ENCODE measurements at regions not wholly inside any gene's neighbourhood (a gene's known extent, or its start where the extent isn't known, plus 50 kb on each side); places are given as distances from the start of the nearest gene placed in this dataset.
"Not testable (repeated sequence)": the region's sequence is repeated elsewhere in the genome, so short reads cannot be mapped to it uniquely, and the experiment has no call there.

DNA sequence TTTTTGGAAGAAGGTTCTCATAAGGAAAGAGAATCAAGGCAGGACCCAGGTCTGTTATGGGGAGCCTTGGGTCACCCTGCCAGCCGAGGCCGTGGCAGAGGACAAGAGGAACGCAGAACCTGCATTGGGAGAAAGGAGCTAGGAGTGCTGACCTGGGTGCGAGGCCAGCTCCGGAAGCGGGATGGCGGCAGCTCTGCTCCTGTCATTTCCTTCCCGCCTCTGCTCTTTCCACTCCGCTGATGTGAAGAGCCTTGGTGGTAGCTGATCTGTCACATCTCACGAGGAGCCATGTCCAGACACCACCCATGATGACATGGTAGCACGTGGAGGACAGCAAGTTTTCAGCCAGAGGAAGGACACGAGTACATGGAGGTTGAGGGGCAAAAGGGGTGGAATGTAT is 109.5 kb upstream of the COL5A1 start:
- intact Hi-C loops (cut with DNase I), result no loop called here
- no peaks in the 10 kb centered on the region for H3K9me3 ChIP-seq (replicated peaks in 1 of 3)
- H3K27ac ChIP-seq, result no peak overlapping the region
- DNase-seq, result no peak
- no peak overlapping the region for H3K4me3 ChIP-seq
- TF ChIP-seq, protein P1, sequence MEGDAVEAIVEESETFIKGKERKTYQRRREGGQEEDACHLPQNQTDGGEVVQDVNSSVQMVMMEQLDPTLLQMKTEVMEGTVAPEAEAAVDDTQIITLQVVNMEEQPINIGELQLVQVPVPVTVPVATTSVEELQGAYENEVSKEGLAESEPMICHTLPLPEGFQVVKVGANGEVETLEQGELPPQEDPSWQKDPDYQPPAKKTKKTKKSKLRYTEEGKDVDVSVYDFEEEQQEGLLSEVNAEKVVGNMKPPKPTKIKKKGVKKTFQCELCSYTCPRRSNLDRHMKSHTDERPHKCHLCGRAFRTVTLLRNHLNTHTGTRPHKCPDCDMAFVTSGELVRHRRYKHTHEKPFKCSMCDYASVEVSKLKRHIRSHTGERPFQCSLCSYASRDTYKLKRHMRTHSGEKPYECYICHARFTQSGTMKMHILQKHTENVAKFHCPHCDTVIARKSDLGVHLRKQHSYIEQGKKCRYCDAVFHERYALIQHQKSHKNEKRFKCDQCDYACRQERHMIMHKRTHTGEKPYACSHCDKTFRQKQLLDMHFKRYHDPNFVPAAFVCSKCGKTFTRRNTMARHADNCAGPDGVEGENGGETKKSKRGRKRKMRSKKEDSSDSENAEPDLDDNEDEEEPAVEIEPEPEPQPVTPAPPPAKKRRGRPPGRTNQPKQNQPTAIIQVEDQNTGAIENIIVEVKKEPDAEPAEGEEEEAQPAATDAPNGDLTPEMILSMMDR (IDR thresholded peaks at IDR 0.05), result no peak
- TF ChIP-seq POLR2A (IDR thresholded peaks at IDR 0.05), result no peak
- H3K36me3 ChIP-seq (replicated peaks in 1 of 2), result no peaks in the 10 kb centered on the region
- H3K4me1 ChIP-seq (replicated peaks in 1 of 2), result no peaks in the 10 kb centered on the region
- WGBS, 4 donors, result 88 to 98% (median 93%) methylated on average over 12 of the region's 12 CpGs
- peaks cover 5% of the 10 kb centered on the region for H3K27me3 ChIP-seq

DNA sequence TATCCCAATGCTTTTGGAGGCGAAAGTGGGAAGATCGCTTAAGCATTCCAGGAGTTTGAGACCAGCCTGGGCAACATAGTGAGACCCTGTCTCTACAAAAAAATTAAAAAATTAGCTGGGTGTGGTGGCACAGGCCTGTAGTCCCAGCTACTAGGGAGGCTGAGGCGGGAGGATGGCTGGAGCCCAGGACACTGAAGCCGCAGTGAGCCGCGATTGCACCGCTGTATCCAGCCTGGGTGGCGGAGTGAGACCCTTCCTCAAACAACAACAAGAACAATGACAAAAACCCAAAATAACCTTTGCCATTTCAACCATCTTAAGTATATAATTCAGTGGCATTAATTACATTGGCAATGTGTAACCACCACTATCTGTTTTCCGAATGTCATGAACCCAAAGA is 108.9 kb upstream of the COL5A1 start:
- H3K9me3 ChIP-seq (replicated peaks in 1 of 3); H3K4me3 ChIP-seq; H3K4me1 ChIP-seq (replicated peaks in 1 of 2); H3K36me3 ChIP-seq (replicated peaks in 1 of 2); H3K27me3 ChIP-seq; H3K27ac ChIP-seq; intact Hi-C loops (cut with DNase I); DNase-seq: not testable (repeated sequence)
- 91 to 97% (median 96%) methylated on average over 9 of the region's 9 CpGs for WGBS, 4 donors

DNA sequence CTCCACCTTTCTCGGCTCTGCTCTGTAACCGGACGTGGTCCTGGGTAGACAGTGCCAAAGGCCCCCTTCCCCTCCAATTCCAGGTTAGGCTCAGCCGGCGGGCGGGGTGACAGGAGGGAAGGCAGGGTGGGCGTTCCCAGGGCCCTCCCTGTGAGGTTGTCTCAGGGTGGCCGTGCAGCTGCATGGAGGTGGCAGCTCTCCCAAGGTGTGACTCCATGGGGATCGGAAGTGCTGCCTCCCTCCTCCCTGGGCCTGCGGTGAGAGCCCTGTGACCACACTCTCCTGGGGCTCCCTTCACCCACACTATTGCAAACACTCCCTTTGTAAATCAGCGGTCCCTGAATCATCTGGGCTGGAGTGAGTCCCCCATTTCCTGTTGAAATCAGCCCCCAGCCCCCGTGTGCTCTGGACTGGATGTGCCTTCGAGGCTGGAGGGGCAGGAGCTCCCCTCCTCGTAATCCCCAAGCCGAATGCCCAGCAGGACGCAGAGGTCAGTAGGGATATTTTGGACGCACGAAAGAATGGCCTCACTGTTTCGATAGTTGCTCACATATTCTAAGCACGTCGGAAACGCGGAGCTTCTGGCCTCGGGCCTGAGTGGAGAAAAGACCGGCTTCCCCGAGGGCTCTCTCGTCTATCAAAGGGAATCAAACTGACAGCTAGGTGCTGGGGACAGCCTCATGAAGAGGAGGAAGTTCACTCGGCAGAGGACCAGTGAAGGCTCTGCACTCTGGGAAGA is 107.6 kb upstream of the COL5A1 start:
- H3K27ac ChIP-seq, result no peak overlapping the region
- intact Hi-C loops (cut with DNase I), result no loop called here

DNA sequence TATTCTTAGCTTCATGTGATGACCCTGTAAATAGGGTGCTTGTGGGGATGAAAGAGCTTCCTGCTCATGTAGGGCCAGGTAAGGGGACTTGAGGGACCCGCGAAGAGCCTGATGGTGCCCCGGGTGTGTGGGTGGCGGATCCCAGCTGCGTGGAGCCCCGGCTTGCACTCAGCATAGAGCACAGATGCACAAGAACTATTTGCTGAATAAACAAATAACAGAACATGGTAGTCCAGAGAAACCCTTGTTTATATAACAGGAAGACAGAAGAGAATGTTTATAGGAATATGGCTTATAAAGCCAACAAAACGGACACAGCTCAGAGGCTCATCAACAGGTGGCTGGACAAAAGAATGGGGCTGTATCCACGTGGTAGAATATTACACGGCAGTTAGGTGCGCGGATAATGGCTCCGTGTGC is 106.9 kb upstream of the COL5A1 start:
- intact Hi-C loops (cut with DNase I), result no loop called here
- no peak overlapping the region for H3K4me3 ChIP-seq
- no peak overlapping the region for H3K27ac ChIP-seq
- H3K36me3 ChIP-seq (replicated peaks in 1 of 2), result no peaks in the 10 kb centered on the region
- no peaks in the 10 kb centered on the region for H3K9me3 ChIP-seq (replicated peaks in 1 of 3)
- no peak for DNase-seq
- no peaks in the 10 kb centered on the region for H3K4me1 ChIP-seq (replicated peaks in 1 of 2)
- H3K27me3 ChIP-seq, result peaks cover 5% of the 10 kb centered on the region
- TF ChIP-seq POLR2A (IDR thresholded peaks at IDR 0.05), result no peak
- TF ChIP-seq, protein P1 (IDR thresholded peaks at IDR 0.05), result no peak
- 71 to 86% (median 77%) methylated on average over 12 of the region's 12 CpGs for WGBS, 4 donors

More for the DNA sequence above, 107.6 kb upstream of the COL5A1 start:
- Histone ChIP-seq H3K36me3 (replicated peaks in 1 of 2) (no peaks in the 10 kb centered on the region), H3K27me3 (peaks cover 5% of the 10 kb centered on the region), H3K4me1 (replicated peaks in 1 of 2) (no peaks in the 10 kb centered on the region), H3K9me3 (replicated peaks in 1 of 3) (no peaks in the 10 kb centered on the region), H3K4me3 (no peak overlapping the region)
- WGBS, 4 donors, result 54 to 73% (median 68%) methylated on average over 7 to 28 of the region's 28 CpGs
- TF ChIP-seq, protein P1 (IDR thresholded peaks at IDR 0.05), result no peak
- no peak for TF ChIP-seq POLR2A (IDR thresholded peaks at IDR 0.05)
- no peak for DNase-seq

DNA sequence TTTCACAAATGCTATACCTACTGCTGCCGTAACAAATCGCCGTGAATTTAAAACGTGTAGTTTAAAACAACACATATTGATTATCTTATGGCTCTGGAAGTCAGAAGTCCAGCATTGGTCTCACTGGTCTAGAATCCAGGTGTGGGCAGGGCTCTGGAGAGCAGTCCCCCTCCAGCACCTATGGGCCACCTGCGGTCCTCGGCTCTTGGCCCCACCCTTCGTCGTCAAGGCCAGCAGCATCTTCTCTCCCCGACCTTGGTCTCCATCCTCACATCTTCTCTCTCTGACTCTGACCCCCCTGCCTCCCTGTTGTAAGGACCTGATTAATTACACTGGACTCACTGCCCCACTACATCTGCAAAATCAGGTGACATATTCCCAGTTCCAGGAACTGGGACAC is 106.4 kb upstream of the COL5A1 start:
- H3K27me3 ChIP-seq, result peaks cover 5% of the 10 kb centered on the region
- no peaks in the 10 kb centered on the region for H3K4me1 ChIP-seq (replicated peaks in 1 of 2)
- no peak overlapping the region for H3K27ac ChIP-seq
- WGBS, 4 donors, result 84 to 86% (median 85%) methylated on average over 9 of the region's 9 CpGs
- H3K9me3 ChIP-seq (replicated peaks in 1 of 3), result no peaks in the 10 kb centered on the region
- H3K4me3 ChIP-seq, result no peak overlapping the region
- no peak for TF ChIP-seq POLR2A (IDR thresholded peaks at IDR 0.05)
- H3K36me3 ChIP-seq (replicated peaks in 1 of 2), result no peaks in the 10 kb centered on the region
- intact Hi-C loops (cut with DNase I), result no loop called here
- DNase-seq, result no peak
